HS-5 (cell line): ENCODE measurements at regions not wholly inside any gene's neighbourhood (a gene's known extent, or its start where the extent isn't known, plus 50 kb on each side); places are given as distances from the start of the nearest gene placed in this dataset.

Source experiments
- DNase-seq: peaks from one replicate; pipeline ENCODE4 v3.0.0-alpha.2; 2012; ENCODE audit warnings: low read depth

- no peak for DNase-seq
Observed at GRCh38 chr7:67683628-67684027, 687.0 kb downstream of the TYW1 start.

DNA sequence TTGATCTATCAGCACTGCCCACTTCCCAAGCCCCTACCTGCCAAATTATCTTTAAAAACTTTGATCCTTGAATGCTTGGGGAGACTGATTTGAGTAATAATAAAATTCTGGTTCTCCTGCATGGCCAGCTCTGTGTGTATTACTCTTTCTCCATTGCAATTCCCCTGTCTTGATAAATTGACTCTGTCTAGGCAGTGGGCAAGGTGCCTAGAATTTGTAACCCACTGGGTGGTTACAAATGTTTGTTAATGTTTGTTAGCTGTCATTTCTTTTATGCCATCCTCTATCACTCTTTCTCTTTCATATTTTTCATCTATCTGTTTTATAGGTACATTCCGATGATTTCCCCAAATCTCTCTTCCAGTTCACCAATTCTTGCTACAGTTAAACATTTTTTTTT is 694.1 kb downstream of the TYW1 start:
- DNase-seq = no peak

DNA sequence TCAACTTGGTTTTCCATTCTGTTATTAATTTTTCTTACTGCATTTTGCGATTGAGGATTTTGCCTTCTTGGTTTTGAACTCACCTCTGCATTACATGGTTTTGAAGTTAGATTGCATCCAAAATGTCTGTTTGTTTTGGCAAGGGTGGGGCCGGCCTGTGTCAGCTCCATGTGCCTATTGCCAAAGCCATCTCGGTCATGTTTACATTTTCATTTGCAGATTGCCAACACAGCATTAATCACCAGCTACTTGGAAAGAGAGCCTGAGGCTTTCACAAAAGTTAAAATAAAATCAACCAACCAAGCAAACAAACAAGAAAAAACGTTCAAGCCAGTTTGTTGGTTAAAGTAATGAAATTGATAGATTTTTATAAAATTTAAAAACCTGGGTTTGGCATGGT is 695.8 kb downstream of the TYW1 start:
- DNase-seq = no peak

DNA sequence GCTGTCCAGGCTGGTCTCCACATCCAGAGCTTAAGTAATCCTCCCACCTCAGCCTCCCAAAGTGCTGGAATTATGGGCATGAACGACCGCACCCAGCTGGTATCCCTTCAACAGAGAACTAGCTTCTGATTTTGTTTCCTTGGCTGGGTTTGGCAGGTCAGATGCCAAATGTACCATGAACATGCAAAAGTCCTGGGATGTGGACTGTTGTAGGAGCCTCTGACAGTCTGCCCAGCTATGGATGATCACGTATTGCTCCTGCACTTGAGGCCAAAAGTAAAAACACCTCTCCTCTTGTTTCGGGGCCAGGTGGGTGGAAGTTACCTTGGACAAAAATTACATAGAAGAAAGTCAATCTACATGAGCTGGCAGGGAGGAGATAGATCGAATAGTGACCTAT is 699.5 kb downstream of the TYW1 start:
- no peak for DNase-seq

- DNase-seq = no peak
Observed at GRCh38 chr7:67696878-67697277, 700.2 kb downstream of the TYW1 start.

- no peak for DNase-seq
Observed at GRCh38 chr7:67698354-67698753, 701.7 kb downstream of the TYW1 start.

DNA sequence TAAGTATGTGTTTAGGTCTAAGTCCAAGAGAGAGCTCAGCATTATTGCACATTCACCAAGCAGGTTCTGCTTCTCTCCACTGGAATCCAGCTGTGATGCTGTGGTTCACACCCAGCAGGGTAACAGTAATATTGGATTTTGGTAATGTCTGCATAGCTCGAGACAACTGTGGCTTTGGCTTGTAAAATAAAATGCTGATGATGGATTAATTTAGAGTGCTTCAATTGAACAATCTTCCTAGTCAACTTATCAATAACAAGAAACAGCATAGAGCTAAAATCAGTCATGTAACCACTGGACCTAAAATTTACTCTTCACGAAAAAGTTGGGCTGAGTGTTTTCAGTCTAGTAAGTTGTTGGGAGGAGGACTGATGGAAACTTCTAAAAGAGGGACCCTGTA is 709.2 kb downstream of the TYW1 start:
- no peak for DNase-seq

DNA sequence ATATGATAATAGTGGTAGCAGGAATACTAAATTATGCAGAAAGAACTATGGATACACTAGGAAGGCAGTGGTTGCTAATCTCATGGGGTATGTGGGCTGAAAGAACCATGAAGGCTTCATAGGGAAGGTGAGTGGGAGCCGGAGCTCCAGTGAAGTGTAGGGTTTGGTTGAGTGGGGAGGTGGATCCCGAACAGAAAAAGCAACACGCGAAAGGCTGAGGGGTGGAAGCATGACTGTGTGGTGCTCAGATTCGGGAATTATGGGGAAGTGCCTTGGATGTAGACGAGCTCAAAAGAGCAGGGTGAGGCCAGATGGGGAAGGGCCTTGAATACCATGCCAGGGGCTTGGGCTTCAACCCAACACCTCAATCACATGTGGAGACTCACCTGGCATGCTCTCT is 715.1 kb downstream of the TYW1 start:
- DNase-seq = no peak

GRCh38 chr7:67713451-67714056 is 716.9 kb downstream of the TYW1 start:
- no peak for DNase-seq

- DNase-seq = no peak
Observed at GRCh38 chr7:67716729-67717128, 720.1 kb downstream of the TYW1 start.

- DNase-seq = no peak
Observed at GRCh38 chr7:67723591-67723990, 727.0 kb downstream of the TYW1 start.

- no peak for DNase-seq
Observed at GRCh38 chr7:67724435-67724834, 727.8 kb downstream of the TYW1 start.

DNA sequence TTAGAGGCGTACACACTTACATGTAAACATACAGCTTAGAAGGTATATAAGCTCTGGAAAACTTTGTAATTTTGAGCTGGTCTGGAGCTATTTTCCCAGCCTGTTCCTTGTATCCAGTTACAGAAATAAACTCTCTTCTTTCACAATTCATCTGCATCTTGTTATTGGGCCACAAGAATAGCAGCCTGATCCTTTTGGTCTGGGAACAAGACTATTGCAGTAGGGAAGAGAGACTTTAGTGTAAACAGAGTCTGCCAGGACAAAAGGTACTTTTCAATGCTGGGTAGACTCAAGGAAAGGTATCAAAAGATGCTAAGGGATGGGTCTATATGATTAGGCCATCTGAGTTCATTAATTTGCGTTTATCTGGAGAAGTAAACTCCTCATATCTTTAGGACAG is 728.3 kb downstream of the TYW1 start:
- no peak for DNase-seq

DNA sequence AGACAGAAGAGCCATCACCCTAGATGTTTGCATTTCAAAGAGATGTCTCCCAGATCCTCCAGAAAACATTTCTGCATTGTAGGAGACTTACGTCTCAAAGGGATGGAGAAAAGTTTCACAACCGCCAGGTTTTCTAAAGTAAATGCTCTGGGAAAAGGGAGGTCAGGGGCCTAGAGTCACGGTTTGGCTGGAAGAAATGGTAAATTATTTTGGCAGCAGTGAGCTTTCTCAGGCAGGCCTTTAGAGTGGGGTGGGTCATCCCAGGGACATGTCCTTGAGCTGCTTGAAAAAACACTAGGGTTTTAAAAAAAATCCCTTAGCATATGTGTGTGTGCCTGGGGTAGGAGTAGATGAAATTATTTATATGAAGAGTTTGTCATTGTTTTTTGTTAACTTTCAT is 728.8 kb downstream of the TYW1 start:
- DNase-seq = no peak

DNA sequence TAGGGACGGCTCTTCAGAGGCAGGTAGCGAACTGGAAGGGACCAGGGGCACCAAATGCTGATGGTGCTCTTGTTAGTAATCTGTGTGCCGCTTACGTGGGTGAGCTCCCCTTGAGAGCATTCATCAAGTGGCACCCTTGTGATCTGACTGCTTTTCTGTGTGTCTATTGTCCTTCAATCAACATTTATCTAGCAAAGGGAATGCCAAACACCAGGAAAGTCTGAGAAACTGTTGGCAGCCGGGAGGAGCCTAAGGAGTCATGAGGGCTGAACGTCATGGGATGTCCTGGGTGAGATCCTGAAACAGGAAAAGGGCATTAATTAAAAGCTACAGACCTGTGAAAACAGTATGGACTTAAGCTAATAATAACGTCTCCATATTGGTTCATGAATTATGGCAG is 733.1 kb downstream of the TYW1 start:
- no peak for DNase-seq

GRCh38 chr7:67731704-67732103 is 735.1 kb downstream of the TYW1 start:
- no peak for DNase-seq

DNA sequence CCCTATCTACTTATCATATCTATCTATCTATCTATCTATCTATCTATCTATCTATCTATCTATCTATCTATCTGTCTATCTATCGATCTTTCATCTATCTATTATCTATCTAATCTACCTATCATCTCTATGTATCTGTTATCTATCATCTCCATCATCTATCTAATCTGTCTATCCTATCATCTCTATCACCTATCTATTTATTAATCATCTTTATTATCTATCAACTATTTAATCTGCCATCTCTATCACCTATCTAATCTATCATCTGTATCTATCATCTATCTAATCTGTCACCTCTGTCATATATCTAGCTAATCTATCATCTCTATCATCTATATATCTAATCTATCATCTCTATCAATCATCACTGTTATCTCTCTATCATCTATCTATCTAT is 736.3 kb downstream of the TYW1 start:
- no peak for DNase-seq

DNA sequence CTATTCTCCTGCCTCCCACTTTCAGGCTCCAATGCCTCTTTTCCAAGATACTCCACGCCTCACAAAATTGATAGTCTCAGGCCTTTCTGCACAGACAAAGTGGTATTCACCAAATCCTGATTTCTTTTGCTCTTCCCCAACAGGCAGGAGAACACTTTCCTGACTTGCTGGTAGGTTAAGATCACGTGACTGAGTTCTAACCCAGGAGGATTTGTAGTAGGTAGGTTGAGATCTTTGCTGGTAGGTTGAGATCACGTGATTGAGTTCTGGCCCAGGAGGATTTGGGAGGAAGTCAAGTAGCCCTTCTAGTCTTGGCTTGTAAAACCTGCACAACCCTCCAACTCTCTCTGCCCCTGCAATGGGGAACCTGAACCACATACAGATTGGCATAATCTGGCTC is 741.5 kb downstream of the TYW1 start:
- DNase-seq = no peak

DNA sequence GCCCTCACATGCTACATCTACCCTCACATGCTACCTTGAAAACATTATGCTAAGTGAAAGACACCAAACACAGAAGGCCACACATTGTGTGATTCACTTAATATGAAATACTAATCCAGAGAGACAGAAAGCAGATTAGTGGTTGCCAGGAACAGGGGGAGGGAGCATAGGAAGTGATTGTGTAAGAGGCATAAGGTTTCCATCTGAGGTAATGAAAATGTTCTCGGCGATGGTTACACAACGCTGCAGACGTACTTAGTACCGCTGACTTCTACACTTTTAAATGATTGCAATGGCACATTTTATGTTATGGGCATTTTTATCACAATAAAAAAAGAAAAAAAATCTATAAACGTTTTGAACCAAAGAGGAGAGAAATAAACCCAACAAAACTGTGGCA is 742.3 kb downstream of the TYW1 start:
- DNase-seq = no peak

DNA sequence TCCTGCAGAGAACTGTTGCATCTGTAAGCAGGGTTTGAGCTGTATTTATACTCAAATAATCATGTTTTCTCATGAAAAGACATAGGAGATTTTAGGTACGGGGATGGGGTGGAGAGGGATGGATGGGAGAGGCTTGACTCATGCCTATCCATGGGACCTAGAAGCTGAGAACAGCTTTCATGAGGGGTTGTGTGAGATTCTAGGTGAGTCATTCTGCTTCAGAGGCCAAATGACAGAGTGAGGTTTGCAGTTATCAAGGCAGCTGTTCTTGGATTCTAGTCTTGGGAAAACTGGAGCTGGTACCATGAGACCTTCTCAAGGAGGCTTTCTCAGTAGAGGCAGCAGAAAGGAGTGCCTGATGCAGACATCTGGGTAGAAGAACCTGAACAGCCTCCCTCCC is 746.9 kb downstream of the TYW1 start:
- DNase-seq = no peak

GRCh38 chr7:67752227-67752626 is 755.6 kb downstream of the TYW1 start:
- no peak for DNase-seq

- DNase-seq = no peak
Observed at GRCh38 chr7:67753891-67754290, 757.3 kb downstream of the TYW1 start.

GRCh38 chr7:67754651-67755050 is 758.0 kb downstream of the TYW1 start:
- no peak for DNase-seq

- DNase-seq = no peak
Observed at GRCh38 chr7:67758551-67758950, 761.9 kb downstream of the TYW1 start.

DNA sequence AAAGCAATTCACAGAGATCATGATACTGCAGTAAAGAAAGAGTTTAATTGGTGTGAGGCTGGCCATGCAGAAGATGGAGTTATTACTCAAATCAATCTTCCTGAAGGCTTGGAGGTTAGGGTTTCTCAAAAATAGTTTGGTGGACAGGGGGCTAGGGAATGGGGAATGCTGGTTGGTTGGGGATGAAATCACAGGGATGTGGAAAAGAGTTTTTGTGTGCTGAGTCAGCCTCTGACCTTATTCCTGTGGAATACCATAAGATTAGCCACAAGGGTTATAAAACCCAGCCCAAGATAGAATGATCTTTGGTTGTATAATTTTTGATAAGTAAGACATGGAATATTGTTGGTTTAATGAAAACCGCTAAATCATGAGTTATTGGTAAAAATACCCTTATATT is 764.3 kb downstream of the TYW1 start:
- no peak for DNase-seq
